ENCODE measurements at regions not wholly inside any gene's neighbourhood (a gene's known extent, or its start where the extent isn't known, plus 50 kb on each side); places are given as distances from the start of the nearest gene placed in this dataset.

- no peak for TF ChIP-seq CTCF (IDR thresholded peaks at IDR 0.05 in 4 of 5, conservative IDR thresholded peaks at IDR 0.05 in 1 of 5)
- TF ChIP-seq POLR2A (IDR thresholded peaks at IDR 0.05), result no peak
Measured at GRCh38 chr2:107436281-107436680, 390.4 kb upstream of the RGPD4 start.

All from gastrocnemius medialis (tissue), 4 donors.